GM12892 (cell line): ENCODE measurements at regions not wholly inside any gene's neighbourhood (a gene's known extent, or its start where the extent isn't known, plus 50 kb on each side); places are given as distances from the start of the nearest gene placed in this dataset.

Source experiments
- DNase-seq: peaks from one replicate; pipeline ENCODE4 v3.0.0; 2011; ENCODE audit not compliant: insufficient read length
- FAIRE-seq: peaks from 2 replicates; lab custom pipeline; 2011; peaks lifted over from hg19 to GRCh38; lab: Jason Lieb, UNC
- POLR2A ChIP-seq: IDR thresholded peaks from 2 replicates; pipeline ENCODE4 v1.6.1; 2011; ENCODE audit warnings: low read depth, low read length, control low read depth
- POLR2AphosphoS5 ChIP-seq: IDR thresholded peaks from 2 replicates; pipeline ENCODE4 v1.6.1; 2011; ENCODE audit warnings: low read depth, low read length, control low read depth
- TAF1 ChIP-seq: IDR thresholded peaks from 2 replicates; pipeline ENCODE4 v1.6.1; 2011; ENCODE audit warnings: low read depth, mild to moderate bottlenecking, control low read depth, low read length, borderline replicate concordance

DNA sequence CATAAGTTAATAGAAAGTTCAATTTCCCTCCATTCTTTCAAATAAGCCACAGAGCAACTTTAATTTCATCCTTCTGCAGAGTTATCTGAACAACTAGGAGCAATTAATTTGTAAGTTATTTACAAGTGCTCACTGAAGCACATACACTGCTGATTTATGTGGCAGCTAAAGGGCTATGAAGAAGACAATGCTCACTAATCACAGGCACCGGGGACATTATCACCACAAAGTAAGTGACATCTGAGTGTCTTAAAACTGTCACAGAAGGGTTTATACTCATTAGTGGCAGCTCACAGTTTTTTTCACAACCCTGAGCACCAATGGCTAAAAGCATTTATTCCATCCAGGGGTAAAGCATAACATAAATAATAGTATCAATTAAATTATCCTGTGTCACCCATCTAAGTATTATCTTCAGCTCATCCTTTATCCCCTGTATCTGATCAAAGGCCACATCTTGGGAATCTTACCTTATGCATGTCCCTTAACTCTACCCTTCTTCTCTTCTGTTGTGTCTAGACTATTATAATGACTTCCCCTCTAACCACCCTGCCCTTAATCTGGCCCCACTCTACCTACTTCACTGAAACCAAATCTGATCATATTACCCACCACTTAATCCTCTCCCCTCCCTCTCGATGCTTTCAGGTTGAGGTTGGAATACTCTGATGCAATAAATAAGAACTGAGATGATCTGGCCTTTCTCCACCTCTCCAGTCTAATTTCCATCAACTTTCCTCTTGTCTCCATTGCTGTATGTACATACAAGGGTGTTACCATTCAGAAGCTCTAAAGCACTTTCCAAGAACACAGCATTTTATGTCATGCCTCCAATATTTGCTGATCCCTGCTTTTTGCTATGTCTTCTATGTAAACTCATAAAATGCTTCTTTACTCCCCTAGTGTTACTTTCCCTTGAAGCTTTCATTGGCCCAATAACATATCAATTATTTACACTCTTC lies 252.7 kb downstream of the CASP12 start:
- TF ChIP-seq POLR2A: no peak
- TF ChIP-seq TAF1: no peak
- TF ChIP-seq POLR2AphosphoS5: no peak
- no peak for FAIRE-seq
- DNase-seq: no peak

- TF ChIP-seq POLR2AphosphoS5: no peak
- TF ChIP-seq TAF1: no peak
- TF ChIP-seq POLR2A: no peak
Observed at GRCh38 chr11:104637662-104638170, 260.5 kb downstream of the CASP12 start.

GRCh38 chr11:104633226-104633625 lies 265.0 kb downstream of the CASP12 start:
- FAIRE-seq: no peak
- TF ChIP-seq TAF1: no peak
- TF ChIP-seq POLR2AphosphoS5: no peak
- no peak for TF ChIP-seq POLR2A
- no peak for DNase-seq

More at GRCh38 chr11:104637662-104638170, 260.5 kb downstream of the CASP12 start:
- DNase-seq (no peak), FAIRE-seq (no peak)

DNA sequence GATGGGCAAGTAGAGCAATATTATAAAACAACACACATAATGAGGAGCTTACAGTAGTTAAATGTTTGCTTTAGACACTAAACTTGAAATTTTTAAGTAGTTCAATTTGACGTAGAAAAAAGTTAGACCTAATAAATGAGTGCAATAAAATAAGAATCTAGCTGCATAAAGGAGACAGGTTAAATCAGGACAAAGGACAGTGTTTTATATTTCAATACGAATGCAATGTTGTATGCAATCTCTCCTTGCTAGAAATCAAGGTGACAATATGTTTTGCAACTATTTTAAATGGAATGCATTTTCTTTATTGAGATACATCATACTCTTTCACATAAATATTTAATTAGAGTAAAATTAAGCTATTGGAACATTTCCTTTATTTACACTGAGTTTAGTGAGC lies 267.9 kb downstream of the CASP12 start:
- DNase-seq (no peak), FAIRE-seq (no peak)
- TF ChIP-seq POLR2AphosphoS5 (no peak), TAF1 (no peak)

- DNase-seq: no peak
- TF ChIP-seq POLR2AphosphoS5: no peak
- TF ChIP-seq TAF1: no peak
- TF ChIP-seq POLR2A: no peak
- FAIRE-seq: no peak
Observed at GRCh38 chr11:104625246-104625645, 273.0 kb downstream of the CASP12 start.

- FAIRE-seq (no peak), DNase-seq (no peak)
- TF ChIP-seq POLR2AphosphoS5: no peak
- no peak for TF ChIP-seq POLR2A
- no peak for TF ChIP-seq TAF1
Observed at GRCh38 chr11:104624021-104624420, 274.2 kb downstream of the CASP12 start.

- no peak for TF ChIP-seq POLR2A
- TF ChIP-seq POLR2AphosphoS5: no peak
- no peak for TF ChIP-seq TAF1
- DNase-seq (no peak), FAIRE-seq (no peak)
Observed at GRCh38 chr11:104623518-104623917, 274.7 kb downstream of the CASP12 start.

DNA sequence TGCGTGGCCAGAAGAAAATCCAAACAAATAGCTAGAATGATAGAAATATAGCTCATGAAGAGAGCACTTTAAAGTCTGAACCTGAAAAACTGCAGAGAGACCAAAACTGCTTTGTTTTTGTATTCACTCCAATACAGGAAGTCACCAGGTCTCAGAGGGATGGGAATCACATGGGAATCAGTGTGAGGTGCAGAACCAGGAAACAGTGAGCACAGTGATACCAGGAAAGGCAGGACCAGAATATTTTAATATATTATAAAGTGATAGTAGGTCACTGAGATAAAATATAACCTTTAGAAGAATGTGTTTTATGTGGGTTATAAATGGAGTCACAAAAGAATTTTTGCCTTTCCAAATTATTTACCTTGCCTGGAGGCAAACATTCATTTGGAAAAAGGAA lies 277.3 kb downstream of the CASP12 start:
- FAIRE-seq (no peak), DNase-seq (no peak)
- no peak for TF ChIP-seq TAF1
- TF ChIP-seq POLR2AphosphoS5: no peak
- no peak for TF ChIP-seq POLR2A

GRCh38 chr11:104619751-104620150 lies 278.5 kb downstream of the CASP12 start:
- TF ChIP-seq TAF1: no peak
- no peak for TF ChIP-seq POLR2A
- no peak for TF ChIP-seq POLR2AphosphoS5
- FAIRE-seq: no peak

GRCh38 chr11:104618954-104619353 lies 279.3 kb downstream of the CASP12 start:
- FAIRE-seq: no peak
- TF ChIP-seq POLR2AphosphoS5 (no peak), TAF1 (no peak), POLR2A (no peak)
- no peak for DNase-seq

More at GRCh38 chr11:104619751-104620150, 278.5 kb downstream of the CASP12 start:
- no peak for DNase-seq

- no peak for TF ChIP-seq POLR2AphosphoS5
- no peak for TF ChIP-seq TAF1
- TF ChIP-seq POLR2A: no peak
- DNase-seq (no peak), FAIRE-seq (no peak)
Observed at GRCh38 chr11:104614961-104615360, 283.3 kb downstream of the CASP12 start.

- FAIRE-seq: no peak
- TF ChIP-seq POLR2A (no peak), TAF1 (no peak), POLR2AphosphoS5 (no peak)
- no peak for DNase-seq
Observed at GRCh38 chr11:104614117-104614680, 284.1 kb downstream of the CASP12 start.
